HL-60 (cell line): ENCODE measurements at regions not wholly inside any gene's neighbourhood (a gene's known extent, or its start where the extent isn't known, plus 50 kb on each side); places are given as distances from the start of the nearest gene placed in this dataset.

Experiments
- DNase-seq, 2 experiments: peaks; one replicate each; pipeline ENCODE4 v3.0.0-alpha.2; 2010 to 2020; ENCODE audit warnings: low read depth in 1 of 2, low spot score in 1 of 2
- H3K27ac ChIP-seq: fragments of 250-450 bp; sonication (Bioruptor Pico); replicated peaks from 2 replicates; pipeline ENCODE4 v1.5.1; 2020; ENCODE audit warnings: mild to moderate bottlenecking, moderate library complexity
- H3K27me3 ChIP-seq: fragments of 250-450 bp; sonication (Bioruptor Pico); 2 replicates; pipeline ENCODE4 v1.5.1; 2021; ENCODE audit warnings: mild to moderate bottlenecking, moderate library complexity; ENCODE audit not compliant: insufficient read depth, poor library complexity, severe bottlenecking
- H3K4me3 ChIP-seq: replicated peaks from 2 replicates; pipeline ENCODE4 v1.5.1; 2011; ENCODE audit warnings: mild to moderate bottlenecking, control low read depth, low read length; ENCODE audit not compliant: insufficient read depth
- GABPA ChIP-seq: IDR thresholded peaks from 2 replicates; pipeline ENCODE4 v1.6.1; 2012; ENCODE audit warnings: low read depth
- POLR2AphosphoS5 ChIP-seq: IDR thresholded peaks from 2 replicates; pipeline ENCODE4 v1.6.1; 2012; ENCODE audit warnings: low read depth
- SPI1 ChIP-seq: IDR thresholded peaks from 2 replicates; pipeline ENCODE4 v1.6.1; 2012; ENCODE audit warnings: low read depth, mild to moderate bottlenecking, borderline replicate concordance
- TF ChIP-seq, protein P1 (sequence below): IDR thresholded peaks from 2 replicates; pipeline ENCODE4 v1.6.1; 2012; ENCODE audit warnings: low read depth; ENCODE audit not compliant: insufficient replicate concordance
- TF ChIP-seq, protein P2 (sequence below): IDR thresholded peaks from one replicate; pipeline ENCODE4 v1.5.1; 2011; ENCODE audit warnings: low read length, control low read depth, inconsistent platforms; ENCODE audit not compliant: insufficient read depth

GRCh38 chr2:176471949-176472348 lies 202.7 kb downstream of the MTX2 start:
- Histone ChIP-seq H3K27me3 (peaks cover 5% of the 10 kb centered on the region), H3K27ac (no peak overlapping the region), H3K4me3 (no peak overlapping the region)
- no peak for DNase-seq
- TF ChIP-seq SPI1 (no peak), GABPA (no peak), POLR2AphosphoS5 (no peak)
- TF ChIP-seq, protein P1, sequence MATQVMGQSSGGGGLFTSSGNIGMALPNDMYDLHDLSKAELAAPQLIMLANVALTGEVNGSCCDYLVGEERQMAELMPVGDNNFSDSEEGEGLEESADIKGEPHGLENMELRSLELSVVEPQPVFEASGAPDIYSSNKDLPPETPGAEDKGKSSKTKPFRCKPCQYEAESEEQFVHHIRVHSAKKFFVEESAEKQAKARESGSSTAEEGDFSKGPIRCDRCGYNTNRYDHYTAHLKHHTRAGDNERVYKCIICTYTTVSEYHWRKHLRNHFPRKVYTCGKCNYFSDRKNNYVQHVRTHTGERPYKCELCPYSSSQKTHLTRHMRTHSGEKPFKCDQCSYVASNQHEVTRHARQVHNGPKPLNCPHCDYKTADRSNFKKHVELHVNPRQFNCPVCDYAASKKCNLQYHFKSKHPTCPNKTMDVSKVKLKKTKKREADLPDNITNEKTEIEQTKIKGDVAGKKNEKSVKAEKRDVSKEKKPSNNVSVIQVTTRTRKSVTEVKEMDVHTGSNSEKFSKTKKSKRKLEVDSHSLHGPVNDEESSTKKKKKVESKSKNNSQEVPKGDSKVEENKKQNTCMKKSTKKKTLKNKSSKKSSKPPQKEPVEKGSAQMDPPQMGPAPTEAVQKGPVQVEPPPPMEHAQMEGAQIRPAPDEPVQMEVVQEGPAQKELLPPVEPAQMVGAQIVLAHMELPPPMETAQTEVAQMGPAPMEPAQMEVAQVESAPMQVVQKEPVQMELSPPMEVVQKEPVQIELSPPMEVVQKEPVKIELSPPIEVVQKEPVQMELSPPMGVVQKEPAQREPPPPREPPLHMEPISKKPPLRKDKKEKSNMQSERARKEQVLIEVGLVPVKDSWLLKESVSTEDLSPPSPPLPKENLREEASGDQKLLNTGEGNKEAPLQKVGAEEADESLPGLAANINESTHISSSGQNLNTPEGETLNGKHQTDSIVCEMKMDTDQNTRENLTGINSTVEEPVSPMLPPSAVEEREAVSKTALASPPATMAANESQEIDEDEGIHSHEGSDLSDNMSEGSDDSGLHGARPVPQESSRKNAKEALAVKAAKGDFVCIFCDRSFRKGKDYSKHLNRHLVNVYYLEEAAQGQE = no peak
- TF ChIP-seq, protein P2, sequence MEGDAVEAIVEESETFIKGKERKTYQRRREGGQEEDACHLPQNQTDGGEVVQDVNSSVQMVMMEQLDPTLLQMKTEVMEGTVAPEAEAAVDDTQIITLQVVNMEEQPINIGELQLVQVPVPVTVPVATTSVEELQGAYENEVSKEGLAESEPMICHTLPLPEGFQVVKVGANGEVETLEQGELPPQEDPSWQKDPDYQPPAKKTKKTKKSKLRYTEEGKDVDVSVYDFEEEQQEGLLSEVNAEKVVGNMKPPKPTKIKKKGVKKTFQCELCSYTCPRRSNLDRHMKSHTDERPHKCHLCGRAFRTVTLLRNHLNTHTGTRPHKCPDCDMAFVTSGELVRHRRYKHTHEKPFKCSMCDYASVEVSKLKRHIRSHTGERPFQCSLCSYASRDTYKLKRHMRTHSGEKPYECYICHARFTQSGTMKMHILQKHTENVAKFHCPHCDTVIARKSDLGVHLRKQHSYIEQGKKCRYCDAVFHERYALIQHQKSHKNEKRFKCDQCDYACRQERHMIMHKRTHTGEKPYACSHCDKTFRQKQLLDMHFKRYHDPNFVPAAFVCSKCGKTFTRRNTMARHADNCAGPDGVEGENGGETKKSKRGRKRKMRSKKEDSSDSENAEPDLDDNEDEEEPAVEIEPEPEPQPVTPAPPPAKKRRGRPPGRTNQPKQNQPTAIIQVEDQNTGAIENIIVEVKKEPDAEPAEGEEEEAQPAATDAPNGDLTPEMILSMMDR = no peak

DNA sequence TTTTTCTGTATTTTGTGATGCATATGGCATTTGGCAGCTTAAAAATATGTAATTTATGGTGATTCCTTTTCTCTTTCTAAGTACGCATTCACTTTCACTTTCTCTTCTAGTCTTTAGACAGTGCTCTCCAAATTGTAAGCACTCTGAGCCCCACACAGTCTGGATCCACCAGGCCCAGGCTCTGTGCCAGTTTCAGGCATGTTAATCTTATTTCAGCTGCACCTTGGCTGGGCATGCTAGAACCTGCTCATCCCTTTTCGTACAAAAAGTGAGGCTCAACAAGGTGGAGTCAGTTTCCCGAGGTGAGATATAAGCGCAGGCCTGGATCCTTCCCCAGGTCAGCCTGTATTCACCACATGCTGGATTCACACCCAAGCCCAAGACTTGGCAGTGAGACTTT lies 203.9 kb downstream of the MTX2 start:
- Histone ChIP-seq H3K4me3 (no peak overlapping the region), H3K27ac (no peak overlapping the region), H3K27me3 (peaks cover 5% of the 10 kb centered on the region)
- TF ChIP-seq, protein P2 = no peak
- TF ChIP-seq, protein P1 = no peak
- no peak for TF ChIP-seq SPI1
- no peak for TF ChIP-seq GABPA
- no peak for TF ChIP-seq POLR2AphosphoS5
- no peak for DNase-seq

DNA sequence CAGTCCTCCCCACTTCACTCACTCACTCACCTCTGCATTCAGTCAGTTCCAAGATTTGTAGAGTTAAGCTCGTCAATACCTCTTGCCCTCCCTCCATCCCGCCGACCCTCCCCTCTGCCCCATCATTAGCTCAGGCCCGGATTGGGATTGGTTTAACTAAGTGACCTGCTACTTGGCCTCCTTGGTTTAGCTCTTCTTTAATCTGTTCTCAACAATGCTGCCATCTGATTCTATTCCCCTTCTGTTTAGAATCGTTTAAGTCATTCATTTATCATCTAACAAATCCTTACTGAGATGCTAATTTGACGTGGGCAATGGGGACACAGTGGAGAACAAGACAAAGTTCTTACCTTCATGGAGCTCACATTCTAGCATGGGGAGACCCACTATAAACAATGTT lies 204.6 kb downstream of the MTX2 start:
- TF ChIP-seq POLR2AphosphoS5 (no peak), GABPA (no peak), SPI1 (no peak)
- TF ChIP-seq, protein P1 = no peak
- TF ChIP-seq, protein P2 = no peak
- H3K4me3 ChIP-seq = no peak overlapping the region
- DNase-seq = no peak
- no peak overlapping the region for H3K27ac ChIP-seq
- H3K27me3 ChIP-seq = peaks cover 5% of the 10 kb centered on the region
